GM19238 (cell line): ENCODE measurements at regions not wholly inside any gene's neighbourhood (a gene's known extent, or its start where the extent isn't known, plus 50 kb on each side); places are given as distances from the start of the nearest gene placed in this dataset.
"Not testable (repeated sequence)": the region's sequence is repeated elsewhere in the genome, so short reads cannot be mapped to it uniquely, and the experiment has no call there.

Experiments
- DNase-seq: peaks from one replicate; pipeline ENCODE4 v3.0.0; 2011; ENCODE audit warnings: low spot score; ENCODE audit not compliant: insufficient read length

DNA sequence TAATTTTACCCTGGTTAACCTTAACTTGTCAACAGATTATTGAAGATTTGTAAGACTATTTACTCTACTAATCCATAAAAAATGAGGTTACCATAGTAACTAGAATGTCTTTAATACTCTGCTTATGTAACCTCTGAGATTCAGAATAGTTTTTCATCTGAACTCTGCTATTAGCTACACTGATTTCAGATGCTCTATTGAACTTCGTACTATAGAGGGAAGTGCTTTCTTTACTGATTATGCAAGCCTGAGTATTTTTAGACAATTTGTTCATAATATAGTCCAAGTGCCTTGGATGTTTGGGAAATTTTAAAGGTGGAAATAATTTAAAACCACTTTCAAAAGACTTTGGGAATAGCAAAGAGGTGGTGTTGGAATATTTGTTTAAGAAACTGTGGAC lies 107.9 kb upstream of the GBE1 start:
- no peak for DNase-seq

DNA sequence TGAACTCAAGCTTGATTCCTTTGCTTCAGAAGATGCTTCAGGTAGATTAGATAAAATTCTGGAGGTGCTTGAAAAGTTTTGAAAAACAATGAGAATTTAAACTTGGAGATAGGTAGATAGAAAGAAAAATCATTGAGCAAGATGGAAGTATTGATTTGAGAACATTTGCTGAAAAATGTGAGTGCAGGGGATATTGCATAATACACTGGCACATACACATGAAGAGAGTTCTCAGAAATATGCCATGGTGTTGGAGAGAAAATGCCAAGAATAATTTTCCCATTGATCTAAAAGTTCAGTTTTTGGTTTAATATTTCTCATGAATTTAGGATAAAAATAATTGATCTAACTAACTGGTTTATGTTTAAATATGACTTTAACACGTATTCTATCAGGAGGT lies 107.2 kb upstream of the GBE1 start:
- no peak for DNase-seq

DNA sequence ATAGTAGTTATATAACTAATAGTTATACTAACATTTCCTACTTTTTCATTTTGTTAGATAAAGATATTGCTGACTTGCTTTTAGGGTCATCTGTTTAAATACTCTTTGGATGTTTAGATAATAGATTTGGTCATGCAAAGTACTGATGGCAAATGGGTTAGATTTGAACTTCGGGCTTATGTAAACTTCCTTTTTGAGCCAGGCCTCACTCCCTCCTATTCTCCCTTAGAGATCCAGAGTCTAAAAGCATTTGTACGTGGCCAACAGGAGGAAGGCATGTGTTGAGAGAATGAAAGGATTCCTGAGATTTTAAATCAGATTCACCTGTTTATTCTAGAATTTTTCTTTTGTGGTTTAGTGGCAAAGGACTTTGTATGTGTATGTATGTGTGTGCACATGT lies 106.4 kb upstream of the GBE1 start:
- no peak for DNase-seq

DNA sequence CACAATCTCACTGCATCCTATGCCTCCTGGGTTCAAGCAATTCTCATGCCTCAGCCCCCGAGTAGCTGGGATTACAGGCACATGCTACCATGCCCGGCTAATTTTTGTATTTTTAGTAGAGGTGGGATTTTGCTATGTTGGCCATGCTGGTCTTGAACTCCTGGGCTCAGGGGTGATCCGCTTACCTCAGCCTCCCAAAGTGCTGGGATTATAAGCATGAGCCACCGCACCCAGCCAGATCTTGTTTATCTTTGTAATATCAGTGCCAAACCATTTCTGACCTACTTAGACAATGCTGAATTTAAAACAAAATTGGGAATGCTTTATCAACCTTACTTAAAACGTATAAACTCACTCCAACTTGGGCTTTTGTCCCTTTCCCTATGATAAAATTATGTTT lies 103.7 kb upstream of the GBE1 start:
- DNase-seq: not testable (repeated sequence)

DNA sequence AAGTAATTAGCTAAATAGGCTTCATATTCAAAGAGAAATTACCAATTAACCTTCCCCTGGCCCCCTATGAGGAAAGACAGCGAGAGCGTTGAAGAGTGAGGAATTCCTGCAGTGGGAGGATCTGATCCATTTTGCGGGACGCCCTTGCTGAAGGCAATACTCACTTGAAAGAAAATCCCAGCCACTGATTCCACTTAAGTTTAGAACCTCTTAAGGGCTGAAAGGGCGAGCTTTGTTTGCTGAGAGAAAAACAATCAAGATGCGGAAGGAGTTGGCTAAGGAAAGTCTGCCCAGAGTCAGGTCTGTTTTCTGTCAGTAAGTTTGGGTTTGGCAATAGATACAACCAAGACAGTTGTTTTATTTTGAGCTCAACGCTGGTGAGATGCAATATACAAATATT lies 102.8 kb upstream of the GBE1 start:
- no peak for DNase-seq

DNA sequence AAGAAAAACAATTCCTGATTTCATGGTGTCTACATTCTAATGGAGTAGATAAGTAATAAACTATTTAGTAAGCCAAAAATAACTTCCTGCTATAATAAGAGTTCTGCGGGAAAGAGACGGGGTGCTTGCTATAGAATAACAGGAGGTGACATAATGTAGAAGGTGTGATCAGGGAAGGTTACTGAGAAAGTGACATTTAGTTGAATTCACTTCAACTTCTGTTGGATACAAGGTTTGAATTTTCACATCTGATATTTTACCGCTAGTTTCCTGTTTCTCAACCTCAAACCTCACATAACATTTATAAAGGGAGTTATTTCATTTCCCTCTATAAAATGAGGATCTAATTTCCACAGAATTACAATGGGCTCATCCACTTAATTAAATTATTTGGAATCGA lies 102.3 kb upstream of the GBE1 start:
- DNase-seq: no peak

DNA sequence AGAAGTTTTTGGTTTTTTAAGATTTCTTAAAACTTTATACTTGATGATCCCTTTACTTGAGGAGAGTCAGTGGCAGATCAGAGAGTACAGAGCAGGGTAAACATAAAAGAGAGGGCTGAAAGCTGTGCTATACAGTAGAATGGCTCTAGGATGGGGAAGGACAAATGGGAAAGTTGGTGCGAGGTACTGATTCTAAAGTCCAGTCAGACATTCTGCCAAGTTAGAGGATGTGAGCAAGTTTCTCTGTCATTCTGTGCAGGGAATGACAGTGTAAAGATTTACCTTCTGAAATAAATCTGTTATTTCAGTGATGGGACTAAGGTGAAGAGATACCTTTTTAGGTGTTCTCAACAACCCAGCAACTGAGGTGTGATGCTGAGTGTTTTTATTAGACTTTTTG lies 100.1 kb upstream of the GBE1 start:
- DNase-seq: no peak

DNA sequence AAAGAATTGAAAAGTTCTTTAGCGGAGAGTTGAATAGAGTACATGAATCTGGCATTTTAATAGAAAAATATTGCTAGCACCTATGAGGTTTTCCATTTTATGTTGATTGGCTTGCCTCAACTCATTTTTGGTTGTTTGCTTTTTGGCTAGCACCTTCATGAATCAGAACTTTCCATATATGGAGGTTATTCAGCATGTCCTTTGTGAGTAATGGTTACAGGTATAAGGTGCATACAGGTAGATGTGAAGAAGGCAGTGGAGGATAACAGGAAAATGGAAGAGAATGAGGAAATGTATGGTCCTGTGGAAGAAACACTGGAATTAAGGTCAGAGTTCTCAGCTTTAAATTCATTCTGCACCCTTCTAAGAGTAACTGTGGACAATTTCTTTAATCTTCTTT lies 98.1 kb upstream of the GBE1 start:
- DNase-seq: no peak

DNA sequence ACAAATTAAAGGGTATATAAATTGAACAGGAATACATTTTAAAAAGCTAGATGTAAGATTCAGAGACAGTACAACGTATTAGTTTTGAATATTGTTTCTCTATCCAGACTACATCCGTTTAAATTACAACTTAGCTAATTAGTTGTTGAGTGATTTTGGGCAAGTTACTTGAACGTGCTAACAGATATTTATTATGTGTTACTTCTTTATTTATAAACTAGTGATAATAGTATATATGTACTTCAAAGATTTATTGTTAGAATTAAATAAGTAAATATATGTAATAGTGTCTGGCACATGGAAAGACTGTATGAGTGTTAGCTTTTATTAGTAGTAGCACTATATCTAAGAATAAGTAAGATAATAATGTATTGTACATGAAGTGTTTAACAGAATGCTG lies 92.0 kb upstream of the GBE1 start:
- no peak for DNase-seq

DNA sequence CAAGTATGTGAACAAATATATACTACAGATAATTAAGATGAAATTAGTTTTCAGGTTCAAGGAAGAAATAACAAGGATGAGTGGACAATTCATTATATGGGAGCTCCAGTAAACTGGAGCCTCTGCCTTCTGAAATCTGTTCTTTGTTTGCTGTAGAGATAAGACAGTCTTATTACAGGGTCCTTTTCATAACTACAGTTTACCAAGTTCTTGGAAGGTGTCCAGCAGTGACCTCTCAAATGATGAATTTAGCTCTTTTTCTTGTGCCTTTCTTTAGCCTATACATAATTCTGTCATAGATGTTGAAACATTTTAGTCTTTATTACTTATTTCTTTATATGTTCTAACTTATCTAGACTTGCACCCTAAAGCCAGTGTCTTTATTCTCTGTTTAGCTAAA lies 89.7 kb upstream of the GBE1 start:
- DNase-seq: no peak

DNA sequence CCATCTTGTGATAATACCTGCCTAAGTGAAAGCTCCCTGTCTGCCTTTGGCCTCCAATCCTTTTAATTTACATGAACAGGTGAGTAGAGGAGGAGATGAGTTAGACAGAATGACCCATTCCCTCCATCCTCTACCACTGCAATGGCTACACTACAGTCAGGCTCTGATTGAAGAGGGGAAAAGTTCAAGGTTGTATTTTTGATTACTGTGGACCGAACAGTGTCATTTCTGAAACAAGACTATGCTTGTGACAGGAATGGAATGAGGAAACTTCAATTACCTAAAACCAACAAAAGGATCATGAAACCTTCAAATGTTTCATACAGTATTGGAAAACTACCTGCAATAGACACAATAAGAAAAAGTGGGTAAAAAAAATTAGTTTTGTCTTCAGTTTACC lies 85.5 kb upstream of the GBE1 start:
- DNase-seq: no peak

DNA sequence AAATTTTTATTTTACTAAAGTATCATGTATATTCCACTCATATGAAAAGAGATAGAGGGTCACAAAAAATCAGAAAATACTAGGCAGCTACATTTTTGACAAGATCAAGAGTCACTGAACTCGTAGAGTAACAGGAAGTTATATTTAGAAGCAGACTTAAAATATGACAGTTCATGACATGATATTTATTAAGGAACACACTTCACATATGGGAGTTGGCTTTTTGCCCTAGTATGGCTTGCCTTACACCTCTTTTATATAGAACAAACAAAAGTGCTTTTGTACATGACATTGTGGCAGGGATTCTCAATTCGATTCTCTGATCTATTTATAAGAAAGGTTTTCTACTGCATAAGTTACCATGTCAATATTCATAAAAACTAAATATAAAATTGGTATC lies 80.1 kb upstream of the GBE1 start:
- DNase-seq: no peak

DNA sequence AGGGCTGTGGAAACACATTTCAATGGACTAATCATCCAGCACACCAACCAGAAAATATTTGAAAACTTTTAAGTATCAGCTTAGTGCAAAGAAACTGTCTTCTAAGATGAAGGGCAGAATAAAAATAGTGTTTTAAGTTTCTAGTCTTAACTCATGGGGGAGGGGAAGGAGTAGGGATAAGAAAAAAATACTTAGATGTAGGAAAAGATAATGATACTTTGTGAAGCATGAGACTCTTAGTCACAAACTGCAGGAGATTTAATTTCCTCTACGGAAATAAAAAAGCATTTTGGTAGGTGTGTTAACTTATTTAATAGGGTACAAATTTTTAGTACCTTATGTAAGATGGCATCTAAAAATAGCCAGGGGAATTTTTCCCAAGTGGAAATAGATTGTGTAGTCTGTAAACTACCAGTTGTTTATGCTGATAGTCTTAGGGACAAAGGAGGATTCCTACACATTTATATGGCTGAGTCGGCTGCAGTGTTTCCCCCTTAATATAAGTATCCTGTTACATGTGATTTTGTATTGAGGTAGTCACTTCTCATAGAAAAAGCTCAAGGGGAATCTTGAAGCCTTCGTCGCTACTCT lies 78.2 kb upstream of the GBE1 start:
- DNase-seq: no peak

DNA sequence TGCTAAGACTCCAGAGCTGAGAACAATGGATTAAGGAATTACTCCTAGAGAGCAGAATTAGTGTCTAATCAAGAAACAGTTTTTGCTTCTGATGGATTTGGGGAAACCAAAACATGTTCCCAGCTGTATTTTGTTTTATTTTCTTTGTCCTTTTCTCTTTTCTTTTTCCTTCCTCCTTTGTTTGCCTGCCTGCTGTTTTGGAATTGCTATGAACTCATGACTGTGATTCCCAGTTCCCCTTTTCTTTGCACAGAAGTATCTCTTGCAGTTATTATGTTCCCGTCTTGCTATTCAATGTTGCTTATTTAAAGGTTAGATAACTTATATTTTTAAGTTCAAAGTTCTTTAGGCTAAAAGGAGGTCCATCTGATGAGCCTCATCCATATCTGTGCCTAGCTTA lies 77.0 kb upstream of the GBE1 start:
- no peak for DNase-seq

DNA sequence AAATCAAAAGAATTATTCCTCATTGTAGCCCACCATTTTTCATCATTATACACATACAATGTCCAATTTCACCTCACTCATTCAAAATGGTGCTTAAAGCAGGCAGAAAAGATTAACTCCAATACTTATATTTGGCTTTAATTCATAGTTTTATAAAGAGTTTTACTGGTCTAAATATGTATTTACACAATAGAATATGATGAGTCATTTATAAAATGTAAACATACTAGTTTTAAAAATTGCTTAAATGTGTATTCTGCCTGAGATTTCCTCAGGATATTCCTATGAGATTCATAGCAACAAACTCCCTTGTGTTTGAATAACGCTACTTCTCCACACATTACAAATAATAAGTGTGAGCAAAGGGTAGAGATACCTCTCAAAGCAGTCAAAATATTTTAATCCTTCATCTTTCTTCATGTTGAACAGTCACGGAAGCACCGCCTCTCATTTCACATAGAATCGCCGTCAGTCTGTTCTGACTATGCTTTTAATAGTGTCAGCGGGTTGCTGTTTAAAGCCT lies 75.7 kb upstream of the GBE1 start:
- no peak for DNase-seq

DNA sequence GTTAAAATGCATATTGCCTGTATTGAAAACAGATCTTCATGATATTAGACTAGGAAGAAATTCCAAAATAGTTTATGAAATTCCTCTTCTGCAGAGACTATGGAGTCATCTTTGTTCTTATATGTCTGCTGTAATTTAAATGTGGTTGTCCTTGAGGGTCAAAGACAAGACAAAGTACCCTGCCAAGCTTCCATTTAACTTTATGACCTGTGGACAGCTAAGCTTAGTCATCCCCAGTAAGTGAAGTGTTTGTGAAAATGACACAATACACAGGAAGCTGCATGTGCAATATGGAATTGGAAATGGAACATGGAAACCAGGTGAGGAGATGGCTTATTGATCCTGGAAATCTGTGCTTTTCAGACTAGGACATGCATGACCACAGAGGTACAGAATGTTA lies 68.5 kb upstream of the GBE1 start:
- no peak for DNase-seq

DNA sequence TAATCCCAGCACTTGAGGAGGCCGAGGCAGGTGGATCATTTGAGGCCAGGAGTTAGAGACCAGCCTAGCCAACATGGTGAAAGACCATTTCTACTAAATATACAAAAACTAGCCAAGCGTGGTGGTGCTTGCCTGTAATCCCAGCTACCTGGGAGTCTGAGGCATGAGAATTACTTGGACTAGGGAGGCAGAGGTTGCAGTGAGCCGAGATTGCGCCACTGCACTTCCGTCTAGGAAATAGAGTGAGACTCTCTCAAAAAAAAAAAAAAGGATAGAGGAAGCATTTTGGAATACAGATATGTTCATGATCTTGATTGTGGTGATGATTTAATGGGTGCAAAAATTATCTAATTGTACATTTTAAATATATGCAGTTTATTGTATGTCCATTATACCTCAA lies 67.8 kb upstream of the GBE1 start:
- not testable (repeated sequence) for DNase-seq

DNA sequence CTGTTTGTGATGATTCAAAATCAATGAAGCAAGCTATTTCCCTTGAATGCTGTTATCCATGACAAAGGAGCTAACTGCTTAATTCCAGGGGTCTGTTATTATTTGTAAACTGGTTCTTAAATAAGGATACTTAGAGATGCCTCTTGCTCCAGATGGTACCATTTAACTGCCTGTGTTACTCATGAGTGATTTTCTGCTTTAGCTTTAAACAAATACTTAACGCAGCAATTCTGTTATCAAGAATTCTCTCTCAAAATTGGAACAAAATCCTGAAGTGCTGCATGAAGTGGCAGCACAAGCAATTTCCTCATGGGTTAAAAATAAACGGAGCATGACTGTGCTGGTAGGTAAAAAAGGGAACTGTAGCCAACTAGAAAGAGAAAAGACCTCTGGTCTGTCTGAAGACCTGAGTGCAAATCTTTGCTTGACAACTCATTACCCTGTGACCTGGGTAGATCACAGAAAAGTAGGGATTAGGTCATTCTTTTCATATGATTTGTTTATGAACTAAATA lies 62.5 kb upstream of the GBE1 start:
- no peak for DNase-seq

DNA sequence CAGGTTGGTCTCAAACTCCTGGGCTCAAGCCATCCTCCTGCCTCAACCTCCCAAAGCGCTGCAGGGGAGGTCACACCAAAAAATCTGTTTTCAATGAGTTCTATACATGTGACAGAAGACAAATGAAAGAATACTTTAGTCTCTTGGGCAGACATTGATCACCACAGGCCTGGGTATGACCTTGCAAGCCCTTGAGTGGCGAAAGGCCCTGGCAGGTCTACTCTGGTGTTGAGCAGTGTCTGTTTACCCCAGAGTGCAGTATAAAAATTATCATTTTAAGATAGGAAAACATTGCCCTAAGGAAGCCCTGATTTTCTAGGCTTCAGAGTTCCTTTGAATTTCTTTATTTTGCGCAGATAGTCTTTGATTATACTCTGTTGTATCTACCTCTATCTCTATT lies 61.6 kb upstream of the GBE1 start:
- DNase-seq: no peak

DNA sequence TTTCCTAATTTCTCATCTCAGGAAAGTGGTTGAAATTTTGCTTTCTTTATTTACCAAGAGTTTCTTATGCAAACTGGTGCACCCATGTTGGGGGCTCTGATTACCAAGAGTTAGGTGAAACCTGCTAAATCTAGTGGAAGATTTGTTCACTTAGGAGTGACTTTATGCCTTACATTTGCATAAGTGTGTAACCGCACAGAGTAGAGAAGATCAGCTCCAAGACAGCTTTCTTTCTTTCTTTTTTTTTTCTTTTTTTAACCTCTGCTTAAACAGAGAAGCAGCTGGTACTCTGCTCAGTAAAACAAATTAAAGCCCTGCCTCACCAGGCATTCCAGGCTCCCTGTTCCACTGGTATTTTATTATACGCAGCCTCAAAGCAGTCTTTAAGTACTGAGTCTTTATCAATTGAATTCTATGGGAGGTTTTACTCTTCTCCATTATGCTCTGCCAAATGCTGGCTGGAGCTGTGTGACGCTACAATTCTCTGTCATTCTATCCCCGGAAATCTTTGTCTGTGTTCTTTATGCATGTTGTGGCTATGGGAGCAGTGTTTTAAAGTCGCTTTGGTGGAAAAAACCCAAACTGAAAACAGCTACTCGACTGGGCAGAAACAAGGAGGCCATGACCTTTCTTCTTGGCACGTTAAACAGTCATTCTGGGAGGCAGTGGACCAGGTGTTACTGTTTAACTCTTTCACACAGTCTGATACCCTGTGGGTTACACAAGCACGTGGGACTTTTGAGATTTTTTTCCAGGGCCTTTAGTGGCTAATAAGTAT lies 55.2 kb upstream of the GBE1 start:
- peak; percentile 32 for DNase-seq

DNA sequence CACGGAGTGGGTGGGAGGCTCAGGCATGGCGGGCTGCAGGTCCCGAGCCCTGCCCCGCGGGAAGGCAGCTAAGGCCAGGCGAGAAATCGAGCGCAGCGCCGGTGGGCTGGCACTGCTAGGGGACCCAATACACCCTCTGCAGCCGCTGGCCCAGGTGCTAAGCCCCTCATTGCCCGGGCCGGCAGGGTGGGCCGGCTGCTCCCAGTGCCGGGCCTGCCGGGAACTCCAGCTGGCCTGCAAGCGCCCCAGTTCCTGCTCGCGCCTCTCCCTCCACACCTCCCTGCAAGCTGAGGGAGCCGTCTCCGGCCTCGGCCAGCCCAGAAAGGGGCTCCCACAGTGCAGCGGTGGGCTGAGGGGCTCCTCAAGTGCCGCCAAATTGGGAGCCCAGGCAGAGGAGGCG lies 50.7 kb upstream of the GBE1 start:
- not testable (repeated sequence) for DNase-seq
